DMS 273 (cell line): ENCODE measurements at regions not wholly inside any gene's neighbourhood (a gene's known extent, or its start where the extent isn't known, plus 50 kb on each side); places are given as distances from the start of the nearest gene placed in this dataset.

Source experiments
- DNase-seq: peaks from one replicate; lab custom pipeline; 2025; ENCODE audit not compliant: unreplicated experiment; lab: John Stamatoyannopoulos, UW

DNA sequence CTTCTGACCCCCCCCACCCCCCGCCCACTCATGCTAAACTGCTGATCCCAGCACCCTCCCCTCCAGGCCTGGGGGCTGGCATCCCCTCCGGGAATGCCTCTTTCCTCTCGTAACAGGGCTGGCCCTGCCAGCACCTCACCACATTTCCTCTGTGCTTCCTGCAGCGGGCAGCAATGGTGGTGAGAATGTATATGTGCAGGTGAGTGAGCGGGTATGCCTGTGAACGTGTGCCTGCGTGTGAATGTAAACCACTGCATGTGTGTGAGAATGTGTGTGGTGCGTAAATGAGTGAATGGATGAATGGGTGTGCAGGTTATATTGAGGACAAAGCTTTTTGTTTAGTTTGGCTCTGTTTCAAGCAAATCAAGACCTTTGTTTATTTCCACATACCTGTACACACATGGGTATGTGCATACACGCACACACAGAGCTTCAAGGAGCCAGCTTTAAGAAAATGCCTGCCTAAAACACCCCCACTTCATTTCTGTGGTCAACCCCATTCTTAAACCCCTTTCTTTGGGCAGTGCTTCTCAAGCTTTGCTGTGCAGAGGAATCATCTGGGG is 95.7 kb upstream of the SHB start:
- no peak for DNase-seq

DNA sequence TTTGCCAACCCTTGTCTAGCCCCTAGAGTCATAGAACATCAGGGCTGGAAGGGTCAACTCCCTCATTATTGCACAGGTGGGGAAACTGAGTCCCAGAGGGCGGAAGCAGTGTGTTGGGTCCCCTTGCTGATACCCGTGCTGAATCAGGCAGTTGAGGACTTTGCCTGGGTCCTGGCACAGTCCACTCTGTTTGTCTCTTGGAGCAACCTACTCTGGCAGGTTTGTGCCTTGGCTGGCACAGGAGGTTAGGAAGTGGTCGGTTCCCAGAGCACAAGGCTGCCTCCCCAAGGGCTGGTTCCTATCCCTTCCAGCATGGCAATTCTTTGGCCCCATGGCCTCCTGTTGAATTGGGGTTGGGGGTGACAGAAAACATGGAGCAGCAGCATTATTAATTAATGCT is 94.5 kb upstream of the SHB start:
- DNase-seq, result no peak

DNA sequence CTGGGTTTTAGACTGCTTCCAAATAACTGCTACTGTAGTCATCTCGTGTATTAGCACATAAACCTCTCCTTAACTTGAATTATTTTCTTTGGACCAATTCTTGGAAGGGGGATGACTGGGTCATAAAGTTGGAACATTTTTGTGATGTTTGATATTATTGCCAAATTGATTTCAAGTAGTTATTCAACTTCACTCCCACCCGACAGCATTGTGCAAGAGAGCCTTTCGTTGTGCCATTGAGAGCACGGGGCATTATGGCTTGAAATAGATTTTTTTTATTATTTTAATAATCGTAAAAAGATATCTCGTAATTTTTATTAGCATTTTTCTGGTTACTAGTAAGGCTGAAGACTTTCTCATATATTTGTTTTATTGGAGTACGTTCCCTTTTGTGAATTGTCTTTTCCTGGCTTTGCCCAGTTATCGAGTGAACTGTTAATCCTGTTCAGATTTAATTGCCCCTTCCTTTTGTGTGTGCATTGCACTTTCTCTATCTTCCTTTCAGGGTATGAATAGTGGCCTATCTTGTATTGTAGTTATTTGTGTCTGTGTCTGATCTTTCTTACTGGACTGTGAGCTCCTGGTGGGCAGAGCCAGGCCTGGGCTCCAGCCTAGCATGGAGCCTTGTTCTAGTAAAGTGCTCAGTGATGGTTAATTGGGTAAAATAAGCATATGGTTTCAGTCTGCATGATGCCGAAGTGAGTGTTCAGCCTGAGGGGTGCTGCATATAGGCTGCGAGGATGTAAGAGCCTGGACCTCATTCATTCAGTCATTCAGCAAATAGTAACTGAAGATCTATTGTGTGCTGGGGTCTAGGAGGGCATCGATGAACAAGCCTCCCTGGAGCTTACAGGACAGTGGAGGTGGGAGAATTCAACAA is 93.5 kb upstream of the SHB start:
- no peak for DNase-seq

DNA sequence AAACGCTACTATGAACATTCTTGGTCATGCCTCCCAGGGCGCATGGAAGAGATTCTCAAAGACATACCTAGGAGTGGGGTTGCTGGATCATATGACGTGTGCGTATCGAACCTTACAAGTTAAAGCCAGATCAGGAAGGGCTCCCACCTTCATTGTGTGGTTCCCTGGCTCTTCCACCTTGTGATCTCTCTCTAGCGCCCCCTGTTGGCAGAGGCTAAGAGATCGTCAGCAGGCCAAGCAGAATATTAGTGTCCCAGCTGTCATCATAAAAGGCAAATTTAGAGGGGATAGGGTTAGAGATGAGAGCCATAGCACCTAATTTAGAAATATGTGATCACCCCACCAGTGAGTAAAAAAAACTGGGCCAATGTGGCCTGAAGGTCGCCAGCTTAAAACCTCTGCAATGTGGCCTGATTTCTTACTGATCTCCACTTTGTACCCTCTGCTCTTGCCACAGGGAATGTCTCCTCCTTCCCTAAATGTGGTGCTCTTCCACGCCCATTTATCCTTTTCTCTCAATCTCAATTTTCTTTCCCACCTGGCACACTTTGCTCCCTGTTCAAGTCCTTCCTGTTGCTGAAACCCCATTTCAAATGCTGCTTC is 91.7 kb upstream of the SHB start:
- peak; percentile 83 for DNase-seq

DNA sequence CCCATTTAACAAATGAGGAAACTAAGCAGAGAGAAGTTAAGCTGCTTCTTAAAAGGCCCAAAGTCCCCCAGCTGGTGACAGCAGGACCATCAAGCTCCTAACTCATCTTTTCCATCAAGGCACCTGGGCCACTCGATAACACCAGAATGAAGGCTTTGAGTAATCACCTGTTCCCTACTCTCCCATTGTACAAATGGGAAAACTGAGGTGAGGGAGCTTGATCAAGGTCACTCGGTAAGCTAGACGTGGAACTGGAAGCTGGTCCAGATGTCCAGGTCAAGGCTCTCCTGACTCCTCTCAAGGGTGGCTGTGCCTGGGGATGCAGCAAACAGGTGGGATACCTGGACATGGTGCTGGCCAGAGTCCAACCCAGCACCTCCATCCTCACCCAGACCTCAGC is 90.6 kb upstream of the SHB start:
- DNase-seq, result no peak

DNA sequence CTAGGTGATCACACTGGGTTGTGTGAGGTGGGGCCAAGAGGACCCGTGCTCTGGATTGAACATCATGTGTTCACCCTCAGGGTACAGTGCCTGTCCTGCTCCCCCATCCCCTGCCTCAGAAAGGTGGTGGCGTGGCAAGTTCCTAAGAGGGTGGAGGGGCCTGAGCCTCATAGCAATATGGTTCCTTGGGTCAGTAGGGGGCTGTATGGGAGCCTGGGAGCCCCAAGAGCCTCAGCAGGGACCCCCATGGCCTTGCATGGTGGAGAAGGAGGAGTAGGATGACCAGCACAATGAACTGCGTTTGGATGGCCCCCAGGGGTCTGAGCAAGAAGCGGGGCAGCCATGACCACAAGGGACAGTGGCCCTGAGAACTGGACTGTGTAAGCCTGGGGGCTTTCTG is 89.6 kb upstream of the SHB start:
- no peak for DNase-seq

DNA sequence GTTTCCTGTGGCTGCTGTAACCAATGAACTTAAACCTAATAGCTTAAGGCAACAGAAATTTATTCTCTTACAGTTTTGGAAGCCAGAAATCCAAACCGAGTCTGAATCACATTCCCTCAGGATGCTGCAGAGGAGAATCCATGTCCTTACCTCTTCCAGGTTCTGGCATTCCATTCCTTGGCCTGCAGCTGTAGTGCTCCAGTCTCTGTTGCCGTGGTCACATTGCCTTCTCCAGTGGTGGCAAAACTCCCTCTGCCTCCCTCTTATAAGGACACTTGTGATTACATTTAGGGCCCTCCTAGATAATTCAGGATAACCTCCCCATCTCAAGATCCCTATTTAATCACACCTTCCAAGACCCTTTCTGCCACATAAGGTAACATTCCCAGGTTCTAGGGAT is 88.7 kb upstream of the SHB start:
- no peak for DNase-seq

DNA sequence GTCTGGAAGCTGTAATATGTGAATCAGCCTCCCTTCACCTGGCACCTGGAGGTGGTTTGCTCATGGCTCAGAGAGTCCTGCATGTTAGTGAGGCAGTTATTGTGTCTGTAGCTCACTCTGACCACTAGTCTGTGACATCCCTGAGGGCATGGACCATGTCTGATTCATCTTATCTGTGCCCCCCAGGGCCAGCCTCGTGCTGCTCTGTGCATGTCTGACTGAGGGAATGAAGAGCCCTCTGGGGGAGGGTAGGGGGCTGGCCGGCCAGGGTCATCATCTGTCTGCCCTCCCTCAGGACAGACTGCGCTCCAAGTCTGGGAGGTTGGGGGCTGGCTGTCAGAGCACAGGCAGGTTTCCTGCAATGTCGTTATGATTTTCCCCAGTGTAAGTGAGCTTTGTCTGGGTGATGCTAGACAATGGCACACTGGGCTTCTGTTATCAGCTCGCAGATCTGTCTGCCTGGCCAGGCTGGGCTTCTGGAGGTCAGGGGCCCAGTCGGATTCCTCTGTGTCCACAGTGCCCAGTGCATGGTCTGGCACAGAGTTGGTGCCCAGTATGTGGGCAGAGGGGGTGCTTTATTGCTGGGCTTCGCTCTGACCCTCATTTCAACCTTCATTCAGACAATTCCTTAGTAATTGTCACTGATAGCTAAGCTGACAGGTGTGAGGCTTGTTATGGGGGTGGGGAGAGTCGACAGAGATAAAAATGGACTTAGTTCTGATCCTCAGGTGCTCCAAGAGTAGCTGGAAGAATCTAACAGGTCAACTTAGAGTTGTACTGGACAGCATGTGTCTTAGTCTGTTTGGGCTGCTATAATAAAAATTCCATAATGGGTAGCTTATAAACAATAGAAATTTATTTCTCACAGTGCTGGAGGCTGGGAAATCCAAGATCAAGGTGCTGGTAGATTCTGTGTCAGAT is 85.7 kb upstream of the SHB start:
- DNase-seq, result no peak

DNA sequence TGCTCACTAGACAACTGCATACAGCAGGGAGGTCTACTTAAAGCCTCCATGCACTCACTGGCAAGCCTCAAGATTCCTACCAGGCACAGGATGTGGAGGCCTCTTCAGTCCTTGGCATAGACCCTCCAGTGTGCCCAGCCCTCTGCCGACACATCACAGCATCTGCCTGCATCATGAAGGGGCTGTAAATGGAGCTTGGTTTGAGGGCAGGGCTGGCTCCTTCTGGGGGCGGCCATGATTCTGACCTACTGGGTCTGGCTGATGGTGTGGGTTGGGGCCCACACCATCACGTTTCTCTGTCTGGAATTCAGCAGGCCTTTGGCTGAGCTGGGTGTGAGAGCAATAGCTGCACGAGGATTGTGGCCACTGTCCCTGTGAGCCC is 84.9 kb upstream of the SHB start:
- no peak for DNase-seq

DNA sequence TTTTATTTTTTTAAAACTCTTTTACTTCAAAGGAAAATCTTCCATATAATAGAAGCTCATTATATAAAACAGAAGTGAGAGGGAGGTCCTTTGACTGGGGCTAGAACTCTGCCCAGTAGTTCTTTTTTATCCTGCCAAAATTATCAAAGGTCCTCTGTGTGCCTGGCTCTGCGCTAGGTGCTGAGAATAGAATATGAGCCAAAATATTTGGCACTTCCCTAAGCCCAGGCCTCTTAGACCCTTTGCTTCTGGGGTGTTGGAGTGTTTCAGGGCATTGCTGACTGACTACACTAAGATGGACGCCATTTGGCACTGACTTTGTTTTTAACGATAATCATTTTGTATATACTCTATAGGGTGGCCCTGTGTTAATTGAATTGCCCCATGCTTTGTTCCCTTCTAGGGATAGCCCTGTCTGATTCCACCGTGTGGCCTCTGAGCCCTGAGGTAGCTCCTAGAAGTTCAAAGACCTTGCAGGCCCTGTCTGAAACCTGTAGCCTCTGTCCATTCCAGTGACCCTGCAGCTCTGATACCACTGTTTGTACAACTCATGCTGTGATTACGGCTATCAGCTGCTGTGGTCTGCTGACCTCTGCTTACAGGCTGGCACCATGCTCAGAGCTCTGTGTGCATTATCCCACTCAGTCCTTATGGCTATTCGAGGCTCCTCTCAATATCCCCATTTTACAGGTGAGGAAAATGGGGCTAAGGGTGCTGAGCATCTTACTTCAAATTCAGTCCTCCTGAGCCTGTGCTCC is 84.3 kb upstream of the SHB start:
- DNase-seq, result no peak

DNA sequence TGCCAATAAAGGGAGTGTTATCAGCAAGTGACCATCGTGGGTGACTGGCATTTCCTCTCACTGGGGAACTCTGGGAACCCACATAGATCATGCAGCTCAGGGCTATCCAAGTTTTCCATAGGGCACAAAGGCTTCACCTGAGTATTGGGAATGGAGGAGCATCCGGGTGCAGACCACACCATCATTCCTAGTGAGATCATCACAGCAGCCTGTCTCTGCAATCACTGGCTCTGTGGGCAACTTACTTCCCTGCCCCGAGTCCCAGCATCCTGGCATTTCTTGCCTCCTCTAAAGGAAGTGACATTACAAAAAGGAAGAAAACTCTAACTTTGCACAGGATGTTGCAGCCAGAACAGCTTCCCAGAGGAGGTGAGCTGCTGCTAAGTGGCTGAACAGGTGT is 80.6 kb upstream of the SHB start:
- DNase-seq, result no peak

DNA sequence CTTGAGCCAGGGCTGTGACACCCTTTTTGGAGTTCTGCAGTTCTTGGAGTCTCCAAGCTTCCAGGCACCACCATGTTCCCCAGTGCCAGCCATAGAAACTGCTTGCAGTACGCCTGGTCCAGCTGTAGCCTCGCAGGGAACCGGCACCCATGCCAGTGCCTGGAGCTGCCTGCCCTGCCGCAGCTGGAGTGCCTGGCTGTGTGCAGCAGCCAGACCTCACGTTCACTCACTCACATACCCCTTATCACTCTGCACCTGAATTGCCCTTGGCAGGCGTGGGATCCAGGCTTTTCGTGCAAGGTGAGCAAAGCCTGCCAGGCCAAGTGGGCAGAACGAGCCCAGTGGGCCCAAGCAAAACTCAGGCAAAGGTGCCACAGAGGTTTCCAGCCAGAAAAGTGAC is 77.8 kb upstream of the SHB start:
- no peak for DNase-seq

DNA sequence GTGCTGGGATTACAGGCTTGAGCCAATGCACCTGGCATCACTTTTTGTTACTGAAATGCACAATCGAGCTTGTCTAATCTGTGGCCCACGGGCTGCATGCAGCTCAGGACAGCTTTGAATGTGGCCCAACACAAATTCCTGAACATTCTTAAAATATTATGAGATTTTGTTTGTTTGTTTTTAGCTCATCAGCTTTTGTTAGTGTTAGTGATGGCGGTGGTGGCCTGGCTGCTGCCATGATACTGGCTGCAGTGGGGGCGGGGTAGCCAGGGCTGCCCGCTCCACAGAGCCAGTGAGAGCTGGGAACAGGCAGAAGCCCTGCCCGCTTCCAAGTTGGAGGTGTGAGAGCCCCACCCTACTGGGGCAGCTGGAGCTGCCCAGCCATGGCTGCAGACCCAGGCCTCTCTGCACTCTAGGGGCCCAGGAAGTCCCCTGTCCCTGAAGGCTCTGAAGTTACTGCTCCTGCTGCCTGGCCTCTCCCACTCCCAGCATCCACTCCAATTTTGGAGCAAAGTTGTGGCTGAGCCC is 76.6 kb upstream of the SHB start:
- no peak for DNase-seq

DNA sequence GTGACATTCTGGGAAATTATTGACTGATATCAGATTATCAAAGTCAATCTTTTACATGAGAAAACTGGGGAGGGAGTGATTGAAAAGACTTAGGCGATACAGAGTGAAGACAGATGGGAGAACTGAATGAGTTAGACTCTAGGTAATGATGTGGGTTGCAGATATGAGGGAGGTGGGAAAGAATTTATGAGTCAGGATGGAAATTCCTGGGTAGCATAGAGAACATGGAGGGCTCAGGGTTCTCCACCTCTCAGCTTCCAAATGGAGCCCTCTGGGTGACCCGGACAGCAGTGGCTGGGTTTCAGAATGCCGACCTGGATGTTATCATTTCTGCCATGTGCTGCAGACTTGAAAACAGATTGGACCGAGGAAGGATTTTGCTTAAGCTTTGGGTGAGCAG is 75.4 kb upstream of the SHB start:
- DNase-seq, result no peak

DNA sequence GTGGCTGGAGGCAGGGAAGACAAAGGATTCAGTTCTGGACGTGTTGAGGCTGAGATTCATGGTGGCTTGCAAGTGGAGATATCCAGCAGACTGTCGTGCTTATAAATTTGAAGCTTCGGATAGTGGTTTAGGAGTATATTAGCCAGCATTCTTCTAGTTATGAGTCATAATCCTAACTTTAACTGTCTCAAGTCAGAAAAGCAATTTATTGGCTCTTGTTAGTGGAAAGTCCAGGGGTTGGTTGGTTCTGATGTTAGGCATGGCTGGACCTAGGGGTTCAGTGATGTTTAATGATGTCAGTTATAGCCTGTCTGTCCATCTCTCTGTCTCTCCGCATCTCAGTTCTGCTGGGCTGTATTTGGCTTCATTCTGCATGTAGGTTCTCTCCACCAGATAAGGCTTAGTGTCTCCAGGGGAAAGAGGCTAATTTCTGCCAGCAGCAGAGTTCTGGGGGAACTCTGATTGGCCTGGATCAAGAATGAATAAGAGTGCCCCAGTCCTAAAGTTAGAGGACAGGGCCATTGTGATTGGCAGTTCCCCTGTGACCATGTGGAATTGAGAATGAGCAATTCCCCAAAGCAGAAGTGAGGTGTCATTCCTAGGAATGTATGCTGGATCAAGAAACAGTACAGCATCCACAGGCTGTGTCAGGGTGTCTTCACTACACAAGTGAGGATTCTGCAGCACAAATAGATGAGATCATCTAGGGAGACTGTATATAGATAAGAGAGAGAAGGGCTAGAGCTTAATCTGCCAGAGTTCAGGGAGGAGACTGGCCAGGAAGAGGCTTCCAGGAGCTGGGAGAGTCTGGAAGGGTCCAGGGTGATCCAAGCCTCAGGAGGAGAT is 72.9 kb upstream of the SHB start:
- peak; percentile 9 for DNase-seq

DNA sequence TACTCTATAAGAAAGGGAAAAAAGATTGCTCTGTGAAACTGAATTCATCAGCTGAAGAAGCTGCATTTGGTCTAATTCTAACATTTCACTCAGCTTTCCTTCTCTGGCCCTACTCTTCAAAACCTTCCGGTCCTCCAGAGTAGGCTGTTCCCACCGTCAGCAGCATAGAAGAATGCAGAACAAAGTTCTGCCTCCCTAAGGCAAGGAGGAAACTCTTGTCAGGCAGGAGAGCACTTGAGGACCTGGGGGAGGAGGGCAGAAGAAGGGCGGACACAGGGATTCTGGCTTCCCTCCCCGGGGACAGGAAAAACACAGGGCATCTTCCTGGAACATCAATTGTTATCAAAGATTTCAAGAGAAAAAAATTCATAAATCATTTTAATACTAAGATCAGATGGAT is 69.2 kb upstream of the SHB start:
- DNase-seq, result no peak

DNA sequence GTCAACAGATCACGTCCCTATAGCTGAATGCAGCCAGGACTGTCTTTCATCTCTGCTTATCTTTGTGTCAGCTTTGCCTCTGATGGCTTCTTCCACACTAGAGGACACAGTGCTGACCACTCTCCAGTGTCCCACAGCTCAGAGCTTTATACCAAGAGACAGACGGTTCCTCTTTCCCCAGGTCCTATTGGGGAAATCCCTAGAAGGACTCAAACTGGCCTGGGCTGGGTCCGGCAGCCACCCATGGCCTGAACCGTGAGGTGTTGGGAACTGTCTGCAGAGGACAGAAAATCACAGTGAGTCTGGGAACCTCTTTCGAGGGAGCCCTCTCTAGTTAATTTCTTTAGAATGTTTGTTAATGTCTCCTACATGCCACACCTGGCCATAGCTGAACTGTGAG is 68.3 kb upstream of the SHB start:
- DNase-seq, result no peak

DNA sequence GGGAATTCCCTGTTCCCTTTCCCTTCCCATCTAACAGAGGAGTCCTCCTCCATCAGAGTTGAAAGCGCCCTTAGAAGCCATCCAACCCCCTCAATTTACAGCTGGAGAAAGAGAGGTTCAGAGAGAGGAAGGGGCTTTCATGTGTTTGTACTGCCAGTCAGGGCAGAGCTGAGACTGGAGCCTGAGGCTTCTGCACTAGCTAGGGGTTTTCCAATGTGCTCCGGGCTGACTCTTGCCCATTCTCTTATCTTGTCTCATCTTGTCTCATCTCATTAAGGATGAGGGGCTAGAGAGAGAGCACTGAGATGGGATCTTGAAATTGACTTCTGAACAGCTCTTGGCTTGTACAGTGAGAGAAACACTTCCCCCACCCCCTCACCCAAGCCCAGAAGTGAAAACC is 67.4 kb upstream of the SHB start:
- DNase-seq, result no peak

DNA sequence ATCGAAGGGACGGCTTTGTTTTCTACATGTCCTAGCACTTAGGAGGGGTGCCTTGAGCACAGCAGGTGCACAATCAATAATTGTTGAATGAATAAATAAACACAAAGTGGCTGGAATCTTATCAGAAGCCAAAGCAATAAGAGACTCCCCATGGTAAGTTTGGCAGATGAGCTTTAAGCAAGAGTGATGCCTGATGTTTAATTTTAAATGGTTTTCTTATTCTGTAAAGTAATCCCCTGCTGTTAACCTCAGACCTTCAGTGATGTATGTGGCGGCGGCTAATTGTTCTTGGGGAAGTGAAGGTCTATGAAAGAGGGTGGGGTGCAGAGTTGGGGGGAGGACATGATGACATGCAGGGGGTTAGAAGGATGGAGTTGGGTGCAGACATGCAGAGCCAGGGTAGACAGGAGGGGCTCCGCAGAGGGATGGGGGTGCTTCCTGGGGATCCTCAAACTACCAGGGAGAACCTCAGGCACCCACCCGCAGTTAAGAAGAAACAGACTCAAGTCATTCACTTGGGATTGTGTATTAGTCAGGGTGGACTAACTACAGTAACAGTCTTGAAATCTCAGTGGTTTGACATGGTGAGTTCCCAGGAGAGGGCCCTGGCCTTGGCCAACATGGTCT is 65.7 kb upstream of the SHB start:
- DNase-seq, result no peak
